GM21367 (cell line): ENCODE measurements at regions not wholly inside any gene's neighbourhood (a gene's known extent, or its start where the extent isn't known, plus 50 kb on each side); places are given as distances from the start of the nearest gene placed in this dataset.
"Not testable (repeated sequence)": the region's sequence is repeated elsewhere in the genome, so short reads cannot be mapped to it uniquely, and the experiment has no call there.

Source experiments
- ATAC-seq: cut with Tn5 transposase; IDR thresholded peaks from one replicate; pipeline ENCODE4 v1.9.1; 2021; ENCODE audit not compliant: unreplicated experiment

- ATAC-seq, result no peak
Measured at GRCh38 chr1:118473825-118474224, 288.8 kb upstream of the SPAG17 start.

- ATAC-seq, result not testable (repeated sequence)
Measured at GRCh38 chr1:118464460-118464859, 279.4 kb upstream of the SPAG17 start.

DNA sequence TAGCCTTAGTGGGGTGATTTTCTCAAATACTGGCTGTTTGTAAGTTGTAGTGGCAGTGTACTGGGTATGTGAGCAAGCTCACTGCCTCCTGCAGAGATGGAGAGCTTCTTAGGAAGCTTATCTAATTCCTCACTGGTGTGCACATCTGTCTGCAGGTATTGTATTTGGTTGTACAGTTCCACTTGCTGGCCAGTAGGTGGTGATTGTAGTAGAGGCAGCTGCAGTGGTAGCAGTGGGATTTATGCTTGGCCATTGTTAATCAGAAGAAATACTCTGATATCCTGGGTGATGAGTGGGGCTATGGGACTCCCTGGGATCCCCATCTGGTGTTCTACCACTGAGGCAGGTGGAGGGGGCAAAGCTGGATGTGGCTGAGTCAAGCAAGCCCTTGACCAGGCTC, 276.1 kb upstream of the SPAG17 start:
- ATAC-seq, result no peak

DNA sequence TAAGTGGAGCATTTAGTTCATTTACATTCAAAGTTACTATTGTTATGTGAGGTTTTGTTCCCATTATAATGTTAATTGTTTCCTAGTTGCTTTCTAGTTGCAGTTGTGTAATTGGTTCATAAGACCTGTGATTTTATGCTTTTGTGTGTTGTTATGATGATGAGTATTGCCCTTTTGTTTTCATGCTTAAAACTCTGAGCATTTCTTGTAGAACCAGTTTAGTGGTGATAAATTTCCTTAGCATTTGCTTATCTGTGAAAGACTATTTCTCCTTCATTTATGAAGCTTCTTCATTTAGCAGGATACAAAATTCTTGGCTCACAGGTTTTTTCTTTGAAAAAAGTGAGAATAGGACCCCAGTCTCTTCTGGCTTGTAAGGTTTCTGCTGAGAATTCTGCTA, 274.8 kb upstream of the SPAG17 start:
- no peak for ATAC-seq

GRCh38 chr1:118453856-118454255, 268.8 kb upstream of the SPAG17 start:
- ATAC-seq, result not testable (repeated sequence)

DNA sequence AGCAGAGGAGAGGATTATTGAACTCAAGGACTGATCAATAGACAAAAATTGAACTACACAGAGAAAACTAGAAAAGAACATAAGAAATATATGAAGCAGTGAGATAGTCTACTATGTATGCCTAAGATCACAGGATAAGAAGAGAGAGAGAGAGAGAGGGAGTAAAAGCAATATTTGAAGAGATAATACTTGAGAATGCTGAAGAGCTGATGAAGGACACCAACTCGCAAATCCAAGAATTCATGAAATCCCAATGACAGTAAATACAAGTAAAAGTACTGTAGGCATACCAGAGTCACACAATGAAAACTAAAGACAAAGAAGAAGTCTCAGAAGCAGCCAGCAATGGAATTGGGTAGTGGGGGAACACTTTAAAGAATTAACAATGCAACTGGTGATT, 260.1 kb upstream of the SPAG17 start:
- ATAC-seq, result no peak

DNA sequence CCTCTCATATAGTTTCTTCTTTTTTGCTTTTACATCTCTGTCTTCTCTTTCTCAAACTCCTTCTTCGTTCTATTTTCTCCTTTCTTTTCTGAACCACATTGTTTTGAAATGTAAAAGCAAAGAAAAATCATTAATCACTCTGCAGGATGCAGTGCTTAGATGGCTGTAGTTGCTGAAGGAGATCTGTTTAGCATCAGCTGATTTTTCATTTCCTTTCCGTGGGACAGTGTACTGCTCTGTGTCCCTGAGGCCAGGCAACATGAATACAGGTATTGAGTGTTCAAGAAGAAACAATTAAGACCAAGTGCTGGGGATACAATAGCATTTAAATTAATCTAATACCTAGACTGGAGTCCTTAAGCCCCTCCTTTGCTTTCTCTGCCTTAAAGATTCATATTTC, 257.2 kb upstream of the SPAG17 start:
- ATAC-seq, result no peak

DNA sequence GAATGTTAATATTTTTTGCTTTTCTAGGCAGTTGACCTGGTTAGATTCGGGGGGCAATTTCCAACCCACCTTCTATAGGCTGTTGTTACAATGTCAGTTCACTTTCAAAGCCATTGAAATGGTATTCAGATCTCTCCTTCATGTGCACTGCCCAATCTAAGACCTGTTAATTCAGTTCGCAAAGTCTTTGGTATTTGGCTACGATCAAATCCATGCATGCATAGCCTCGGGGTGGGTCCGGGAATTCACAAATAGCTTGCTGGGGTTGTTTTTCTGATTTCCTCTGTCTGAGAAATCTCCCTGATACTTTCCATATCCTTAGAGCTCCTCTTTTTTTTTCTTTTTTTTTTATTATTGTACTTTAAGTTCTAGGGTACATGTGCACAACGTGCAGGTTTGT, 252.6 kb upstream of the SPAG17 start:
- no peak for ATAC-seq

GRCh38 chr1:118429856-118430255, 244.8 kb upstream of the SPAG17 start:
- no peak for ATAC-seq

- ATAC-seq, result no peak
Measured at GRCh38 chr1:118421868-118422350, 236.9 kb upstream of the SPAG17 start.

DNA sequence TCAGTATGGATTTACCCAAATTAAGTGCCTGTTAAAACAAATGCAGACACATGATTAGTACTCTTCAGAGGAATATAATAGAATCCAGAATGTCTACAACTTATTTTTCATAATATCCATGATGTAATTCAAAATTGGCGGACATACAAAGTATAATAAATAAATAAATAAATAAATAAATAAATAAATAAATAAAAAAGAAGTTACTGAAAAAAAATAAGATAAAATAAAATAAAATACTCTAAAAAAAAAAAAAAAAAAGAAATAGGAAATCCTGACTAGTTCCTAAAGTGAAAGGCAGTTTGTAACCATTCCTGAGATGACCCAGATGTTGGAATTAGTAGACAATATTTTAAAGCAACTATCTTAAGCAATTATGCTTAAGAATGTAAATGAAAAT, 219.0 kb upstream of the SPAG17 start:
- ATAC-seq, result no peak

DNA sequence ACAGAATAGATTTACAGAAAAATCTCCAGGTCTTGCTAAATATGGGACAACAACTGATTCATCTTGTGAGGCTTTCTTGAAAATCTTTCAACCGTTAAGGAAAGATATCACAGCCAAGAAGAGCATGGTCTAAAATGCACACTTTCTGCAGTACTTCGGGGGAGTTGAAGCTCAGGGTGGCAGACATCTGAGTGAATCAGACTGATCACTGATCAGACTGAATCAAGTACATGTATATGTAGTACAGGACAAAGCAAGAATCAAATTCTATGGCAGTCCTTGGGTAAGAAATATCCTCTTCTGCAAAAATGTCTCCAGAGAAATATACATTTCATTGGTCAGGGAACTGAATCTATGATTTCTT, 212.4 kb upstream of the SPAG17 start:
- no peak for ATAC-seq

GRCh38 chr1:118396829-118397495, 211.9 kb upstream of the SPAG17 start:
- no peak for ATAC-seq

DNA sequence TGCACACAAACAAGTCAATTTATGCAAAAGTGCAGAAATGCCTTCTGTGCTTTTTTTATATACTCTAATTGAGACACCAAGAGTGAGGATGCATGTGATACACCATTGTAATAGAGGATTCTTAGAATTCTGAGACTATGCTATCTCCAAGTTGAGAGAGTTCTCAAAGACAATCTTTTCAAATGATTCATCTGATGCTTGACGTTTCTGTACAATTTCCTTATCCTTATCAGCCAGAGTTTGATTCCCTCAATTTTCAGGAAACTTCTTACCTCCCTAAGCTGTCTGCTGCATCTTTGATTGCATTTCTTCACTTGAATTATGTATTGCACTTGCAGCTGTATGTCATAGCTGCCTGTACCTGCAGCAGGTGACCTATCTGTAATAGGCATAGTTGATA, 211.3 kb upstream of the SPAG17 start:
- no peak for ATAC-seq

DNA sequence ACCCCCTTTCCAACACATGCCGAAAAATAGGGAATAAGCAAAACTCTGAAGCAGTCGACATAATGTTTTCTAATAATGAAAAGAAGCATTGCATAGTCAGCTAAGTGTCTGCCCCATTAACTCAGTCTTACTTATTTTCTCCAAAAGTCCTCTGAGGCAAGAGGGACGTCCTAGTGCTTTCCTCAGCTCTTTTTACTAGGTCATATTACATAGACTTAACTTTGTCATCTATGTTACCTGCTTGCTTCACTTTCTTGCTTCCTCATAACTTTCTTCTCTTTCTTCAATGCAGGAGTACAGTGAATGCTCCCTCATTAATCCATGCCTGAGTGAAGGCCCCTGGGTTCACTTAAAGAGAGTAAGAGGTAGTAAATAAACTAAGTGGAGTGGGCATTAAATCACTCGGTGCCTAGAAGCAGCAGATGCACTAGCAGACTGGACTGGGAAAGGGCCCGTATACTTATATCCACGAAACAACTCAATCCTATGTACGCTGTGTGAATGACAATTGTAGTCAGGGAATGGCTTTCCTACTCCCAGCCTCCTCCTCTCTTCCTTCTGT, 210.5 kb upstream of the SPAG17 start:
- ATAC-seq, result no peak

DNA sequence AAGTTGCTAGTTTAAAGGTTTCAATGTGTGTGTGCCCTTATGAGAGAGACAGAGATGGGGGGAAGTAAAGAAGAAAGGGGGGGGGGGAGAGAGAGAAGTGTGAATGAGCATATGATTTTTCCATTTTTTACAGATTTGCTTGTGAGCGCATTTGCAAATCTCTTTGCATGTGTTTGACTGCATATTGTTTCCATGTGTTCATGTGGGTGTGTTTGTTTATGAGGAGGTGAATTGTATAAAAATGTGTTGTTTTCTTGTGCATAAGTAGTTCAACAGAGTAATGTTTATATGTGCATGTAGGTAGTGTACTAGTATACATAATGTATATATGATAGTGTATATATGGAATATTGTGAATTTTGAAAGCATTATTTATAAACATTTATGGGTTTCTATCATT, 205.9 kb upstream of the SPAG17 start:
- ATAC-seq, result no peak

GRCh38 chr1:118388301-118388959, 203.4 kb upstream of the SPAG17 start:
- ATAC-seq, result no peak

GRCh38 chr1:118381197-118381869, 196.3 kb upstream of the SPAG17 start:
- no peak for ATAC-seq

GRCh38 chr1:118377183-118377582, 192.2 kb upstream of the SPAG17 start:
- not testable (repeated sequence) for ATAC-seq

- ATAC-seq, result no peak
Measured at GRCh38 chr1:118371612-118372011, 186.6 kb upstream of the SPAG17 start.

- no peak for ATAC-seq
Measured at GRCh38 chr1:118370861-118371260, 185.8 kb upstream of the SPAG17 start.

DNA sequence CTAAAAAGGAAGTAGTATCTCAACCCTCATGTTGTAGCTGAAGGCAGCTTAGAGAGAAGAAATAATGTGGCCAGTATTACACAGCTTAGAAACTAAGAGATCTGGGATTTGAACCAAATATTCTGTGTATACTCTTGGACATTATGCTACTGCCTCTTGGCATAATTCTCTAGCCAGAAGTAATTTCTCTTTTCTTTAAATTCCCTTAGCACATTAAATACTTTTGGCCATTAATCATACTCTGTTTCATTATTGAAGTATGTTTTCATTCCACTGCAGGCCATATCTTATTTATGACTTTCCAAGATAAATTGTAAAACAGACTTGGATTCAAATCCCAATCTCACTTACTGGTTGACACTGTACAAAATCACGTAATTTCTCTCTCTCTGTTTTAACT, 181.3 kb upstream of the SPAG17 start:
- ATAC-seq, result no peak
